Keratinocyte (primary cell): ENCODE measurements at regions not wholly inside any gene's neighbourhood (a gene's known extent, or its start where the extent isn't known, plus 50 kb on each side); places are given as distances from the start of the nearest gene placed in this dataset.

Source experiments
- EZH2 ChIP-seq: IDR thresholded peaks from one replicate; pipeline ENCODE4 v1.6.1; 2012; ENCODE audit warnings: inconsistent platforms, mild to moderate bottlenecking, low read length, moderate library complexity
- TF ChIP-seq, protein P1 (sequence below), 3 experiments: IDR thresholded peaks in 1 of 3; conservative IDR thresholded peaks in 1 of 3; optimal IDR thresholded peaks in 1 of 3; 2 replicates in 2 of 3; 3 replicates in 1 of 3; pipeline versions ENCODE3 to v1.5.1; 2011; ENCODE audit warnings: low read length in 3 of 3, mild to moderate bottlenecking in 3 of 3, moderate library complexity in 2 of 3, control low read depth in 1 of 3, inconsistent platforms in 1 of 3; ENCODE audit not compliant: insufficient read depth in 2 of 3; ENCODE audit errors: extremely low read depth in 1 of 3

DNA sequence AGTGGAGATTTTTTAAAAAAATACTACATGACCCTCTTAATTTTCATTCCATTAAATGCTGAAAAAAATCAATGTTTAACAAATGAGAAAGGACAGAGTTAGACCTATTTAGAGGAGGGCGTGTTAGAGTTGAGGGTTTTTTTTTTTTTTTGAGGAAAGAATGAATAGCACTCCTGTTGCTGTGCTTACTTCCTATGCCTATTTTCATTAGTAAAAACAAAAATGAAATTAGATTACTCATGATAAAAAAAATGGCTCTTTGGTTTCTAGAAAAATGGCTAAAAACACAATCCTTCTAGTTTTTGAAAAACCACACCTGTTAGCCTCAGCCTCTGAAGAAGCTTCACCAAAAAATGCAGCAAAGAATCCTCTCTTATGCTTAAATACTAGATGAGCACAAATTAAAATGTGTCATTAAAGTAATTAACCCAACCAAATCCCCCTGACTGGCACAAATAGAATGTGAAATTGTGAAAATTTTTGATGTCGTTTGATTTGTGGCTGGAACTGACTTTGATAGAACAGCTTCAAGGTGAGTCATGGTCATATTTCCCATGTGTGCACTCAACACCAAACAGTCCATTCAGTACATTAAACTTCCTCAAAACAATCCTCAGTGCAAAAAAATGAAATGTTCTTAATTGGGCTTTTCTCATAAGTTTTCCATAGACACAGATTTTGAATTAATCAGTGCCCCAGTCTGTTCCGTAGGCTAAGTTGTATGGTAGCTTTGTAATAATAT is 98.0 kb downstream of the MACIR start:
- TF ChIP-seq EZH2: no peak
- TF ChIP-seq, protein P1, sequence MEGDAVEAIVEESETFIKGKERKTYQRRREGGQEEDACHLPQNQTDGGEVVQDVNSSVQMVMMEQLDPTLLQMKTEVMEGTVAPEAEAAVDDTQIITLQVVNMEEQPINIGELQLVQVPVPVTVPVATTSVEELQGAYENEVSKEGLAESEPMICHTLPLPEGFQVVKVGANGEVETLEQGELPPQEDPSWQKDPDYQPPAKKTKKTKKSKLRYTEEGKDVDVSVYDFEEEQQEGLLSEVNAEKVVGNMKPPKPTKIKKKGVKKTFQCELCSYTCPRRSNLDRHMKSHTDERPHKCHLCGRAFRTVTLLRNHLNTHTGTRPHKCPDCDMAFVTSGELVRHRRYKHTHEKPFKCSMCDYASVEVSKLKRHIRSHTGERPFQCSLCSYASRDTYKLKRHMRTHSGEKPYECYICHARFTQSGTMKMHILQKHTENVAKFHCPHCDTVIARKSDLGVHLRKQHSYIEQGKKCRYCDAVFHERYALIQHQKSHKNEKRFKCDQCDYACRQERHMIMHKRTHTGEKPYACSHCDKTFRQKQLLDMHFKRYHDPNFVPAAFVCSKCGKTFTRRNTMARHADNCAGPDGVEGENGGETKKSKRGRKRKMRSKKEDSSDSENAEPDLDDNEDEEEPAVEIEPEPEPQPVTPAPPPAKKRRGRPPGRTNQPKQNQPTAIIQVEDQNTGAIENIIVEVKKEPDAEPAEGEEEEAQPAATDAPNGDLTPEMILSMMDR (optimal IDR thresholded peaks at IDR 0.05 in 1 of 3, IDR thresholded peaks at IDR 0.05 in 1 of 3, conservative IDR thresholded peaks at IDR 0.05 in 1 of 3; ENCODE audit: extremely low read depth in 1 of 3, insufficient read depth in 2 of 3, low read length in 3 of 3): no peak
